ENCODE measurements at regions not wholly inside any gene's neighbourhood (a gene's known extent, or its start where the extent isn't known, plus 50 kb on each side); places are given as distances from the start of the nearest gene placed in this dataset.

GRCh38 chr12:63450334-63450733 is 218.0 kb downstream of the DPY19L2 start:
- no peak for TF ChIP-seq CTCF (IDR thresholded peaks at IDR 0.05; ENCODE audit: extremely low read depth in 1 of 2, insufficient read depth in 1 of 2, low read depth in 1 of 2, low read length in 2 of 2)
- TF ChIP-seq POLR2AphosphoS5 (IDR thresholded peaks at IDR 0.05; ENCODE audit: insufficient read depth, low read depth, low read length): no peak

Measured in endothelial cell of umbilical vein (primary cell).